Adrenal gland (tissue), 5 donors: ENCODE measurements at regions not wholly inside any gene's neighbourhood (a gene's known extent, or its start where the extent isn't known, plus 50 kb on each side); places are given as distances from the start of the nearest gene placed in this dataset.

Experiments
- CTCF ChIP-seq, 6 experiments: fragments of 450-650 bp in 4 of 6; fragments of 200-600 bp in 2 of 6; sonication (generic) in 1 of 6; IDR thresholded peaks; 1 replicate in 5 of 6; 2 replicates in 1 of 6; pipeline versions ENCODE4 v1.5.1 to v1.8.0; 2016 to 2021; ENCODE audit warnings: antibody characterized with exemption in 6 of 6, mild to moderate bottlenecking in 2 of 6, moderate library complexity in 1 of 6
- POLR2A ChIP-seq, 2 donors: fragments of 450-650 bp; IDR thresholded peaks; one replicate each; pipeline ENCODE4 v1.6.1; 2017; ENCODE audit warnings: antibody characterized with exemption in 2 of 2, mild to moderate bottlenecking in 2 of 2, moderate library complexity in 1 of 2
- donor health status: DM: no; HTN: no; CAD: no.

DNA sequence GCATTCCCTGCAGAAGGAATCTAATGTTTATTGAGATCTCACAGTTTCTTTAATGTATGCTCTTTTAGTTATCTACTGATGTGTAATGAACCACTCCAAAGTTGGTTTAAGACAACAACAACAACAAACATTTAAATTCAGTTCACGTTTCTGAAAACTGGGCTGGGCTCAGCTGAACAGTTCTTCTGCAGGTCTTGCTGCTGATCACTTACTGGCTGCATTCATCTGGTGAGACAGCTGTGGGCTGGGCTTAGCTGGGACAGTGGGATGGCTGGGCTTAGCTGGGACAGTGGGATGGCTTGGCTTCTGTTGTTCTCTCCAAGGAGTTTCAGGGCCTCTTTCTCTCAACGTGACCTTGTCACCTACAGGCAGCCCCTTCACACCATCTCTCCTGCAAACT, 544.3 kb upstream of the CDH5 start:
- no peak for TF ChIP-seq CTCF (IDR thresholded peaks at IDR 0.05)
- TF ChIP-seq POLR2A (IDR thresholded peaks at IDR 0.05), result no peak
